Osteoblast (primary cell): ENCODE measurements at regions not wholly inside any gene's neighbourhood (a gene's known extent, or its start where the extent isn't known, plus 50 kb on each side); places are given as distances from the start of the nearest gene placed in this dataset.

Experiments
- DNase-seq: peaks from one replicate; pipeline ENCODE4 v3.0.0; 2011; ENCODE audit warnings: low spot score, mixed read lengths; ENCODE audit not compliant: insufficient read length; ENCODE audit errors: missing footprints
- H2AFZ ChIP-seq: 2 replicates; pipeline ENCODE4 v1.6.0; 2011; ENCODE audit warnings: mild to moderate bottlenecking, low read length
- H3K27ac ChIP-seq: 2 replicates; pipeline ENCODE4 v1.5.1; 2011; ENCODE audit warnings: mild to moderate bottlenecking, low read depth, low read length, moderate library complexity
- H3K27me3 ChIP-seq: 2 replicates; pipeline ENCODE4 v1.6.0; 2012; ENCODE audit warnings: mild to moderate bottlenecking, control low read depth, inconsistent platforms, low read length, moderate library complexity; ENCODE audit not compliant: insufficient read depth
- H3K36me3 ChIP-seq: 2 replicates; pipeline ENCODE4 v1.5.1; 2011; ENCODE audit warnings: mild to moderate bottlenecking, low read length, control low read depth, moderate library complexity; ENCODE audit not compliant: insufficient read depth
- H3K4me1 ChIP-seq: 2 replicates; pipeline ENCODE4 v1.5.1; 2011; ENCODE audit warnings: mild to moderate bottlenecking, low read length, control low read depth, moderate library complexity; ENCODE audit not compliant: insufficient read depth
- H3K4me2 ChIP-seq: 2 replicates; pipeline ENCODE4 v1.6.0; 2011; ENCODE audit warnings: mild to moderate bottlenecking, low read length; ENCODE audit not compliant: insufficient read depth
- H3K4me3 ChIP-seq: fragments of 200-600 bp; sonication (generic); 3 replicates; pipeline ENCODE4 v1.5.1; 2012; ENCODE audit warnings: mild to moderate bottlenecking, low read length, inconsistent platforms; ENCODE audit not compliant: insufficient read depth
- H3K79me2 ChIP-seq: 2 replicates; pipeline ENCODE4 v1.6.0; 2012; ENCODE audit warnings: mild to moderate bottlenecking, low read length, control low read depth, inconsistent platforms; ENCODE audit not compliant: insufficient read depth
- H3K9me3 ChIP-seq: 2 replicates; pipeline ENCODE4 v1.5.1; 2011; ENCODE audit warnings: low read depth, low read length, control low read depth
- H4K20me1 ChIP-seq: 2 replicates; pipeline ENCODE4 v1.6.0; 2012; ENCODE audit warnings: mild to moderate bottlenecking, low read length, control low read depth; ENCODE audit not compliant: insufficient read depth
- TF ChIP-seq, protein P1 (sequence below): IDR thresholded peaks from 2 replicates; pipeline ENCODE4 v1.5.1; 2011; ENCODE audit warnings: mild to moderate bottlenecking, low read depth, low read length, moderate library complexity; ENCODE audit errors: extremely low read depth

DNA sequence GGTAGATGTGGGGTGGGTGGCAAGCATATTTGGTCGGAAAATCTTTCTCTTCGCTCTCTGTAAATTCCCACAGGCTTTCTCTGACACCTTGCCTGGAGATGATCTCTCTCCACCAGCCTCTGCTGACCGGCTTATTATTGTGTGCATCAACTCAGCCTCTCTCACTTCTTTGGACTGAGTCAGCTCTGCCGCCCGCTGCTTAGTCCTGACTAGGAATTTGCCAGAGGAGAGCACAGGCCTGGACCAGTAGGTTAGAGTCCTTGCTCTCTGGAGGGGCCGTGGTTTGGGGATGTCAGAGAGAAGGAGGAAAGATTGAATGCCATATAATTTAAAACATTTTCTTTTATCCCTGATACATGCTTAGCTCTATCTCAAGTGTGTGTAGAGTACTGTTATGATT, 242.6 kb upstream of the THSD7B start:
- H3K9me3 ChIP-seq: no peaks in the 10 kb centered on the region
- TF ChIP-seq, protein P1, sequence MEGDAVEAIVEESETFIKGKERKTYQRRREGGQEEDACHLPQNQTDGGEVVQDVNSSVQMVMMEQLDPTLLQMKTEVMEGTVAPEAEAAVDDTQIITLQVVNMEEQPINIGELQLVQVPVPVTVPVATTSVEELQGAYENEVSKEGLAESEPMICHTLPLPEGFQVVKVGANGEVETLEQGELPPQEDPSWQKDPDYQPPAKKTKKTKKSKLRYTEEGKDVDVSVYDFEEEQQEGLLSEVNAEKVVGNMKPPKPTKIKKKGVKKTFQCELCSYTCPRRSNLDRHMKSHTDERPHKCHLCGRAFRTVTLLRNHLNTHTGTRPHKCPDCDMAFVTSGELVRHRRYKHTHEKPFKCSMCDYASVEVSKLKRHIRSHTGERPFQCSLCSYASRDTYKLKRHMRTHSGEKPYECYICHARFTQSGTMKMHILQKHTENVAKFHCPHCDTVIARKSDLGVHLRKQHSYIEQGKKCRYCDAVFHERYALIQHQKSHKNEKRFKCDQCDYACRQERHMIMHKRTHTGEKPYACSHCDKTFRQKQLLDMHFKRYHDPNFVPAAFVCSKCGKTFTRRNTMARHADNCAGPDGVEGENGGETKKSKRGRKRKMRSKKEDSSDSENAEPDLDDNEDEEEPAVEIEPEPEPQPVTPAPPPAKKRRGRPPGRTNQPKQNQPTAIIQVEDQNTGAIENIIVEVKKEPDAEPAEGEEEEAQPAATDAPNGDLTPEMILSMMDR: no peak

DNA sequence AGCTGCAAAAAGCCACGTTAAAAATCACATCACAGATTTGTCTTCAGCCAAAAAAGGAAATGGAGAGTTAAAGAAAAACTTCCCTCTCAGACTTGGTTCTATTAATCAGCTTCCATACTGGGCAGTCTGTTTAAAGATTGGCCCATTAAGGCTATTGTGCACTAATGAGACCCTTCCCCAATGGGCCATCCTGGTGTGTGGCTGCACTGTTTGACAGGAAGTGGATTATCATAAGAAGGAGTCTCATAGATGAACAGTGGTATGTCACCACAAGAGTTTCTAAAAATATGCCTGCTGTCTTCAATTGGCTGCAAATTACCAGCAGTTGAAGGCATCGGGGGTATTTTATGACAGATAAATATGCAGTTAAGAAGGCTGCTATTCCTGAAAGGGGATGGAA, 247.6 kb upstream of the THSD7B start:
- Histone ChIP-seq H3K9me3 (no peaks in the 10 kb centered on the region), H2AFZ (no peak overlapping the region), H4K20me1 (no peaks in the 10 kb centered on the region), H3K4me3 (no peak overlapping the region), H3K27ac (no peak overlapping the region), H3K4me1 (no peaks in the 10 kb centered on the region), H3K79me2 (no peaks in the 10 kb centered on the region), H3K4me2 (no peak overlapping the region), H3K27me3 (no peaks in the 10 kb centered on the region), H3K36me3 (no peaks in the 10 kb centered on the region)
- TF ChIP-seq, protein P1: no peak
- DNase-seq: no peak

More for the DNA sequence above, 242.6 kb upstream of the THSD7B start:
- Histone ChIP-seq H3K4me2 (no peak overlapping the region), H3K27ac (no peak overlapping the region), H3K27me3 (no peaks in the 10 kb centered on the region), H2AFZ (no peak overlapping the region), H3K4me3 (no peak overlapping the region), H3K4me1 (no peaks in the 10 kb centered on the region), H3K79me2 (no peaks in the 10 kb centered on the region), H3K36me3 (no peaks in the 10 kb centered on the region), H4K20me1 (no peaks in the 10 kb centered on the region)
- DNase-seq: no peak

DNA sequence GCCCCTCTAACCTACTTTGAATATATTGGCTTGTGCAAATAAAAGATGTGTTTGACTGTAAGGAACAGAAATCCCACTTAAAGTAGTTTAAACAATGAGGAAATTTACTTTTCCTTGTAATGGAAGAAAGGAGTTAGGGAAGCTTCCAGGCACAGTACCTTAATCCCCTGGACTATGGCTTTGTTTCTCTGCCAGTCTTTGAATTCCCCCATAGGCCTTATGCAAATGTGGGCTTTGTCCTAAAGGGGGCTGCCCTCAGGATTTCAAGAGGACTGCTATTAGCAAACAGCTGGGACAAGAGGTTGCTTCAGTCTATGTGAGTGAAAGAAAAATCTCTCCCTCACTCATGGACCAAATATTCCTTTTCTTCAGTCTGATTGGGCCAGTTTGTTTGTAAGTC, 255.1 kb upstream of the THSD7B start:
- DNase-seq: no peak
- H3K9me3 ChIP-seq: no peaks in the 10 kb centered on the region
- no peak overlapping the region for H3K4me2 ChIP-seq
- H3K79me2 ChIP-seq: no peaks in the 10 kb centered on the region
- H2AFZ ChIP-seq: no peak overlapping the region
- no peaks in the 10 kb centered on the region for H4K20me1 ChIP-seq
- H3K4me1 ChIP-seq: no peaks in the 10 kb centered on the region
- H3K36me3 ChIP-seq: no peaks in the 10 kb centered on the region
- TF ChIP-seq, protein P1: no peak
- H3K27me3 ChIP-seq: no peaks in the 10 kb centered on the region
- no peak overlapping the region for H3K4me3 ChIP-seq
- no peak overlapping the region for H3K27ac ChIP-seq

DNA sequence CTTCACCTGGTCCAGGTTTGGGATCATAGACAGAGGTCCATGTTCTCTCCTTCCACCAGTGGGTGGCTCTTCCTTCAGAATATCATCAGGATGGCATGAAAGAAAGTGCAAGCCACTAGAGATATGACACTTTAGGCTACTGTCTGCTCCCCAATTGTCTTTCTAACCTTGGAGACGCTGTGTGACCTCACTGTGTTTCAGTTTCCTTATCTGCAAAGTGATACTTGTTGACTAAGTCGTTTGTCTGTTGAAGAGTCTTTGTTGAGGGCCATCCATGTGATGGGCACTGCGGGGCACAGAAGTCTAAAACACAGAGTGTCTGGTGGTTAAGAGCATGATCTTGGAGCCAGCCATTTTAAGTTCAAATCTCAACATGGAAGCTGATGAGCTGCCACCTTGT, 259.9 kb upstream of the THSD7B start:
- Histone ChIP-seq H3K27ac (no peak overlapping the region), H3K79me2 (no peaks in the 10 kb centered on the region), H3K9me3 (no peaks in the 10 kb centered on the region), H3K4me1 (no peaks in the 10 kb centered on the region), H3K4me2 (no peak overlapping the region), H4K20me1 (no peaks in the 10 kb centered on the region), H2AFZ (no peak overlapping the region), H3K36me3 (no peaks in the 10 kb centered on the region), H3K27me3 (no peaks in the 10 kb centered on the region), H3K4me3 (no peak overlapping the region)
- DNase-seq: no peak
- TF ChIP-seq, protein P1: no peak
